Motor neuron (in vitro differentiated cells): ENCODE measurements at regions not wholly inside any gene's neighbourhood (a gene's known extent, or its start where the extent isn't known, plus 50 kb on each side); places are given as distances from the start of the nearest gene placed in this dataset.

Experiments used
- ATAC-seq, 8 experiments: fragments of 200-7000 bp; cut with Tn5 transposase; replicated peaks in 6 of 8; 2 replicates each; pipeline ENCODE4 v1.8.0; 2021; ENCODE audit warnings: mild to moderate bottlenecking in 8 of 8, moderate library complexity in 8 of 8
- H3K27ac ChIP-seq, 2 donors: fragments of 250-450 bp; sonication (Bioruptor Pico); 2 replicates each; pipeline ENCODE4 v1.9.0; 2021; ENCODE audit warnings: antibody characterized with exemption in 2 of 2, mild to moderate bottlenecking in 2 of 2, moderate library complexity in 1 of 2
- H3K4me1 ChIP-seq, 2 donors: fragments of 250-450 bp; sonication (Bioruptor Pico); replicated peaks in 1 of 2; 2 replicates each; pipeline ENCODE4 v1.6.1; 2021; ENCODE audit warnings: antibody characterized with exemption in 2 of 2, mild to moderate bottlenecking in 2 of 2, moderate library complexity in 1 of 2
- H3K4me3 ChIP-seq, 5 donors: fragments of 250-450 bp; sonication (Bioruptor Pico); 2 replicates each; pipeline ENCODE4 v1.9.0; 2021; ENCODE audit warnings: antibody characterized with exemption in 5 of 5, mild to moderate bottlenecking in 5 of 5, moderate library complexity in 4 of 5
- WGBS, 10 experiments: fragments of 450-650 bp; shearing (Covaris generic); methylation state at CpG; one replicate each; pipeline ENCODE4 v1.0.0; 2022; 5-methylcytosine and 5-hydroxymethylcytosine counted together
- in situ Hi-C, 9 experiments: fragments of 400-800 bp; cut with MboI; loops; one replicate each; pipeline ENCODE4 v1.15.0; 2021; ENCODE audit warnings: low sequenced_read_pairs in 9 of 9, low pct_unique_long_range_greater_than_20kb in 2 of 9; ENCODE audit not compliant: unreplicated experiment in 9 of 9

- 40 to 100% (median 90%) methylated on average over 1 to 2 of the region's 2 CpGs; no CpG with 5 or more reads in 3 of the 10 experiments for WGBS, 10 experiments
- Histone ChIP-seq H3K4me1 (no peaks in the 10 kb centered on the region), H3K4me3 (no peak overlapping the region), H3K27ac (no peak overlapping the region)
- no peak for ATAC-seq
- in situ Hi-C loops: no loop called here
Observed at GRCh38 chr2:41904459-41904858, 143.4 kb upstream of the PKDCC start.

- no peak for ATAC-seq
- Histone ChIP-seq H3K4me1 (no peaks in the 10 kb centered on the region), H3K4me3 (no peak overlapping the region), H3K27ac (no peak overlapping the region)
- in situ Hi-C loops: no loop called here
- WGBS, 10 experiments: 33 to 100% (median 61%) methylated on average over 1 to 5 of the region's 7 CpGs; no CpG with 5 or more reads in 1 of the 10 experiments
Observed at GRCh38 chr2:41905597-41906337, 142.1 kb upstream of the PKDCC start.

GRCh38 chr2:41906338-41906725 is 141.5 kb upstream of the PKDCC start:
- WGBS, 10 experiments: 0 to 92% (median 51%) methylated on average over 1 to 4 of the region's 4 CpGs; no CpG with 5 or more reads in 2 of the 10 experiments
- no peak for ATAC-seq
- in situ Hi-C loops: no loop called here
- no peak overlapping the region for H3K27ac ChIP-seq
- H3K4me1 ChIP-seq: no peaks in the 10 kb centered on the region
- no peak overlapping the region for H3K4me3 ChIP-seq

GRCh38 chr2:41907141-41907540 is 140.7 kb upstream of the PKDCC start:
- WGBS, 10 experiments: 84 to 100% (median 96%) methylated on average over 1 to 3 of the region's 6 CpGs; no CpG with 5 or more reads in 5 of the 10 experiments
- Histone ChIP-seq H3K4me3 (no peak overlapping the region), H3K4me1 (no peaks in the 10 kb centered on the region), H3K27ac (no peak overlapping the region)
- in situ Hi-C loops: no loop called here
- no peak for ATAC-seq

GRCh38 chr2:41907771-41908207 is 140.0 kb upstream of the PKDCC start:
- no peaks in the 10 kb centered on the region for H3K4me1 ChIP-seq
- WGBS, 10 experiments: 0 to 100% (median 80%) methylated on average over 1 to 4 of the region's 4 CpGs; no CpG with 5 or more reads in 3 of the 10 experiments
- peak in 2 of 8 experiments; percentile 56 to 57 for ATAC-seq

GRCh38 chr2:41908349-41908748 is 139.5 kb upstream of the PKDCC start:
- no peaks in the 10 kb centered on the region for H3K4me1 ChIP-seq
- in situ Hi-C loops: no loop called here
- ATAC-seq: no peak
- H3K4me3 ChIP-seq: no peak overlapping the region
- no peak overlapping the region for H3K27ac ChIP-seq

More at GRCh38 chr2:41907771-41908207, 140.0 kb upstream of the PKDCC start:
- Histone ChIP-seq H3K4me3 (no peak overlapping the region), H3K27ac (no peak overlapping the region)
- in situ Hi-C loops: no loop called here

GRCh38 chr2:41909584-41909983 is 138.2 kb upstream of the PKDCC start:
- H3K4me3 ChIP-seq: no peak overlapping the region
- ATAC-seq: no peak
- H3K4me1 ChIP-seq: no peaks in the 10 kb centered on the region
- in situ Hi-C loops: no loop called here
- 10 to 100% (median 59%) methylated on average over 1 to 4 of the region's 4 CpGs; no CpG with 5 or more reads in 5 of the 10 experiments for WGBS, 10 experiments
- no peak overlapping the region for H3K27ac ChIP-seq

- in situ Hi-C loops: no loop called here
- Histone ChIP-seq H3K27ac (no peak overlapping the region), H3K4me3 (no peak overlapping the region), H3K4me1 (no peaks in the 10 kb centered on the region)
- WGBS, 10 experiments: 40 to 80% methylated on average over 1 of the region's 1 CpG; no CpG with 5 or more reads in 8 of the 10 experiments
- peak in 2 of 8 experiments; percentile 35 to 68 for ATAC-seq
Observed at GRCh38 chr2:41910126-41910525, 137.7 kb upstream of the PKDCC start.

- Histone ChIP-seq H3K4me3 (no peak overlapping the region), H3K27ac (no peak overlapping the region), H3K4me1 (no peaks in the 10 kb centered on the region)
- ATAC-seq: no peak
- 70 to 100% (median 95%) methylated on average over 1 to 3 of the region's 3 CpGs; no CpG with 5 or more reads in 1 of the 10 experiments for WGBS, 10 experiments
- in situ Hi-C loops: no loop called here
Observed at GRCh38 chr2:41911033-41911432, 136.8 kb upstream of the PKDCC start.

- ATAC-seq: no peak
- in situ Hi-C loops: no loop called here
- Histone ChIP-seq H3K27ac (no peak overlapping the region), H3K4me3 (no peak overlapping the region), H3K4me1 (no peaks in the 10 kb centered on the region)
- WGBS, 10 experiments: 0 to 100% (median 88%) methylated on average over 1 to 3 of the region's 3 CpGs; no CpG with 5 or more reads in 1 of the 10 experiments
Observed at GRCh38 chr2:41912337-41912736, 135.5 kb upstream of the PKDCC start.

GRCh38 chr2:41912776-41913175 is 135.0 kb upstream of the PKDCC start:
- in situ Hi-C loops: no loop called here
- no peak overlapping the region for H3K27ac ChIP-seq
- no peak for ATAC-seq
- no peak overlapping the region for H3K4me3 ChIP-seq
- no peaks in the 10 kb centered on the region for H3K4me1 ChIP-seq
- 17 to 100% (median 90%) methylated on average over 1 to 2 of the region's 2 CpGs; no CpG with 5 or more reads in 1 of the 10 experiments for WGBS, 10 experiments

GRCh38 chr2:41913311-41913710 is 134.5 kb upstream of the PKDCC start:
- Histone ChIP-seq H3K4me3 (no peak overlapping the region), H3K27ac (no peak overlapping the region), H3K4me1 (no peaks in the 10 kb centered on the region)
- ATAC-seq: no peak
- in situ Hi-C loops: no loop called here
- WGBS, 10 experiments: 40 to 97% (median 90%) methylated on average over 2 to 8 of the region's 8 CpGs; no CpG with 5 or more reads in 1 of the 10 experiments

- WGBS, 10 experiments: 28 to 92% (median 74%) methylated on average over 2 to 6 of the region's 7 CpGs; no CpG with 5 or more reads in 1 of the 10 experiments
- ATAC-seq: no peak
Observed at GRCh38 chr2:41913921-41914609, 133.8 kb upstream of the PKDCC start.

More at GRCh38 chr2:41913921-41914609, 133.8 kb upstream of the PKDCC start:
- in situ Hi-C loops: no loop called here
- Histone ChIP-seq H3K4me1 (no peaks in the 10 kb centered on the region), H3K27ac (no peak overlapping the region), H3K4me3 (no peak overlapping the region)
